ENCODE measurements at regions not wholly inside any gene's neighbourhood (a gene's known extent, or its start where the extent isn't known, plus 50 kb on each side); places are given as distances from the start of the nearest gene placed in this dataset.

- no peak overlapping the region for H3K27ac Mint-ChIP-seq
- peaks cover 4% of the 10 kb centered on the region for H3K27me3 Mint-ChIP-seq (ENCODE audit: insufficient read depth, low read depth)
- Histone ChIP-seq H3K4me1 (no peaks in the 10 kb centered on the region), H3K9ac (no peak overlapping the region), H3K4me3 (no peak overlapping the region), H3K27ac (no peak overlapping the region), H2AFZ (replicated peaks) (no peak overlapping the region), H4K20me1 (ENCODE audit: low read depth) (no peaks in the 10 kb centered on the region), H3K4me2 (no peak overlapping the region), H3K27me3 (no peaks in the 10 kb centered on the region), H3K36me3 (no peaks in the 10 kb centered on the region), H3F3A (ENCODE audit: low read depth) (no peaks in the 10 kb centered on the region), H3K9me3 (ENCODE audit: low read depth) (no peaks in the 10 kb centered on the region), H3K79me2 (ENCODE audit: low read depth) (no peaks in the 10 kb centered on the region)
- no peaks in the 10 kb centered on the region for H3K36me3 Mint-ChIP-seq
- peaks cover 17% of the 10 kb centered on the region for H3K4me1 Mint-ChIP-seq
- TF ChIP-seq EZH2 (IDR thresholded peaks at IDR 0.05) (no peak), EZH2phosphoT487 (IDR thresholded peaks at IDR 0.05) (no peak), CTCF (IDR thresholded peaks at IDR 0.05) (no peak)
- H3K9me3 Mint-ChIP-seq = peaks cover 6% of the 10 kb centered on the region
- no peak for DNase-seq (ENCODE audit: low spot score)
- no peak overlapping the region for H3K4me3 Mint-ChIP-seq
Observed at GRCh38 chr12:94749890-94750289, 99.5 kb upstream of the TMCC3 start.

DNA sequence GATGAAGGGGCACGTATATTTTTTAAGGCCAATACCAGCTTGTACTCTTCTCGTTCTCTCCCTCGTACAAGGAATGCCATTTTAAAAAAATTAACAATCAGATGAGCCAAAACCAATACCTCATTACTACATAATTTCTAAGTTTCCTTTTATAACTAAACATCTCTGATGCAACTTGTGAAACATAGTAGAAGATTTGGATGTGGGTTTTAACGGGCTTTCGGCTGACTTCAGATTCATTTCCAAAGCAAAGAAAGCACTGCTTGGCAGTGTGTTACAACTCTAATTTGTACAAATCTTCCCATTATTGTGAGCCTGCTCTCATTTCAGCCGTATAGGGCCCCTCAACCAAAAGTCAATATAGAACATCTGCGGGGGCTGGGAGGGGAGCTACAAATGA, 99.1 kb upstream of the TMCC3 start:
- no peak overlapping the region for H3K27ac Mint-ChIP-seq
- no peaks in the 10 kb centered on the region for H3K9me3 ChIP-seq (ENCODE audit: low read depth)
- no peaks in the 10 kb centered on the region for H3K4me1 ChIP-seq
- H3K27ac ChIP-seq = no peak overlapping the region
- H3K36me3 ChIP-seq = no peaks in the 10 kb centered on the region
- TF ChIP-seq EZH2 (IDR thresholded peaks at IDR 0.05) (no peak), CTCF (IDR thresholded peaks at IDR 0.05) (no peak), EZH2phosphoT487 (IDR thresholded peaks at IDR 0.05) (no peak)
- no peaks in the 10 kb centered on the region for H3F3A ChIP-seq (ENCODE audit: low read depth)
- no peaks in the 10 kb centered on the region for H3K36me3 Mint-ChIP-seq
- H3K27me3 ChIP-seq = no peaks in the 10 kb centered on the region
- peaks cover 6% of the 10 kb centered on the region for H3K9me3 Mint-ChIP-seq
- no peak overlapping the region for H3K4me2 ChIP-seq
- H3K4me3 ChIP-seq = no peak overlapping the region
- H3K4me1 Mint-ChIP-seq = peaks cover 17% of the 10 kb centered on the region
- no peak overlapping the region for H3K9ac ChIP-seq
- H3K79me2 ChIP-seq (ENCODE audit: low read depth) = no peaks in the 10 kb centered on the region
- no peak overlapping the region for H2AFZ ChIP-seq (replicated peaks)
- H4K20me1 ChIP-seq (ENCODE audit: low read depth) = no peaks in the 10 kb centered on the region
- H3K27me3 Mint-ChIP-seq (ENCODE audit: insufficient read depth, low read depth) = peaks cover 4% of the 10 kb centered on the region
- DNase-seq (ENCODE audit: low spot score) = no peak
- no peak overlapping the region for H3K4me3 Mint-ChIP-seq

DNA sequence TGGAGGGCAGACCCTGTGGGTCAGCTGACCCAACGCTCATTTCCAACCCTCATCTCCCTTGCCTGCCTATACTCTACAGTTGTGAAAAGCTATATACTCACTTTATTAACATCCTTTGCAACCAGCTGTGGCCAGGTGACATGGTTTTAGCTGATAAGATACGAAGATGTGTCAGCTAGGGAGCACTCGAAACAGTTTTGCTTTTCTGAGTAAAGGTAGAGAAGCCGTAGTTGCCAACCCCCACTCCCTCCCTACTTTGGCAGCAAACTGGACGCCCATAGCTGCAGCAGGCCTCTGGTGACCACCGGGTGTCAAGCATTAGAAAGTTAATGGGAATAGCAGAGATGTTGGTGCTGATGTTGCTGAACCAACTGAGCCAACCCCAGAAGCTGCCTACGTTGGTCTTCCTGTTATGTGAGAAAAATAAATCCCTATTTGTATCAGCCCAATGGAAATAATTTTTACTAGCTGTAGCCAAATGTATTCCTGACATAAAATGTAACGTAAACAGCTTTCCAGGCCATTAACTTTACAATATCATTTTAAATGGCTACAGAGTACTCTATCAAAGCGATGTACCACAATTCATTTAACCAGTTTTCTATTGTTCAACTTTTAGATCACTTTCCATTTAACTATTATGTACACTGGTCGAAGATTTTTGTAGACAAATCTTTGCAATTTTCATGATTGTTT, 98.5 kb upstream of the TMCC3 start:
- no peak for TF ChIP-seq EZH2phosphoT487 (IDR thresholded peaks at IDR 0.05)
- TF ChIP-seq CTCF (IDR thresholded peaks at IDR 0.05) = no peak
- Mint-ChIP-seq H3K27ac (no peak overlapping the region), H3K36me3 (no peaks in the 10 kb centered on the region), H3K27me3 (ENCODE audit: insufficient read depth, low read depth) (peaks cover 4% of the 10 kb centered on the region), H3K4me1 (peaks cover 17% of the 10 kb centered on the region), H3K4me3 (no peak overlapping the region), H3K9me3 (peaks cover 6% of the 10 kb centered on the region)
- H3K9ac ChIP-seq = no peak overlapping the region
- H3K36me3 ChIP-seq = no peaks in the 10 kb centered on the region
- no peaks in the 10 kb centered on the region for H4K20me1 ChIP-seq (ENCODE audit: low read depth)
- no peak for DNase-seq (ENCODE audit: low spot score)
- no peaks in the 10 kb centered on the region for H3K9me3 ChIP-seq (ENCODE audit: low read depth)
- H3K4me3 ChIP-seq = no peak overlapping the region
- H3K4me1 ChIP-seq = no peaks in the 10 kb centered on the region
- H2AFZ ChIP-seq (replicated peaks) = no peak overlapping the region
- no peaks in the 10 kb centered on the region for H3F3A ChIP-seq (ENCODE audit: low read depth)
- no peak overlapping the region for H3K4me2 ChIP-seq
- no peaks in the 10 kb centered on the region for H3K79me2 ChIP-seq (ENCODE audit: low read depth)
- no peak overlapping the region for H3K27ac ChIP-seq
- no peaks in the 10 kb centered on the region for H3K27me3 ChIP-seq
